ENCODE measurements at regions not wholly inside any gene's neighbourhood (a gene's known extent, or its start where the extent isn't known, plus 50 kb on each side); places are given as distances from the start of the nearest gene placed in this dataset.
"Not testable (repeated sequence)": the region's sequence is repeated elsewhere in the genome, so short reads cannot be mapped to it uniquely, and the experiment has no call there.

- no peak for DNase-seq (ENCODE audit: low read depth, low spot score)
These were observed 227.4 kb upstream of the AZI2 start for GRCh38 chr3:28575746-28576613.

GRCh38 chr3:28576614-28577200, 228.1 kb upstream of the AZI2 start:
- DNase-seq (ENCODE audit: low read depth, low spot score): no peak

GRCh38 chr3:28577941-28578500, 229.4 kb upstream of the AZI2 start:
- no peak for DNase-seq (ENCODE audit: low read depth, low spot score)

GRCh38 chr3:28586325-28586724, 237.7 kb upstream of the AZI2 start:
- DNase-seq (ENCODE audit: low read depth, low spot score): no peak

GRCh38 chr3:28587723-28588122, 239.1 kb upstream of the AZI2 start:
- no peak for DNase-seq (ENCODE audit: low read depth, low spot score)

- no peak for DNase-seq (ENCODE audit: low read depth, low spot score)
These were observed 241.6 kb upstream of the AZI2 start for GRCh38 chr3:28590216-28590615.

- DNase-seq (ENCODE audit: low read depth, low spot score): no peak
These were observed 242.2 kb upstream of the AZI2 start for GRCh38 chr3:28590860-28591259.

GRCh38 chr3:28595372-28595771, 246.7 kb upstream of the AZI2 start:
- no peak for DNase-seq (ENCODE audit: low read depth, low spot score)

- no peak for DNase-seq (ENCODE audit: low read depth, low spot score)
These were observed 248.8 kb upstream of the AZI2 start for GRCh38 chr3:28597452-28597851.

GRCh38 chr3:28598165-28598564, 249.5 kb upstream of the AZI2 start:
- no peak for DNase-seq (ENCODE audit: low read depth, low spot score)

GRCh38 chr3:28601291-28601690, 252.7 kb upstream of the AZI2 start:
- DNase-seq (ENCODE audit: low read depth, low spot score): no peak

- no peak for DNase-seq (ENCODE audit: low read depth, low spot score)
These were observed 257.7 kb upstream of the AZI2 start for GRCh38 chr3:28606283-28606682.

GRCh38 chr3:28612232-28612631, 263.6 kb upstream of the AZI2 start:
- no peak for DNase-seq (ENCODE audit: low read depth, low spot score)

- DNase-seq (ENCODE audit: low read depth, low spot score): no peak
These were observed 265.0 kb upstream of the AZI2 start for GRCh38 chr3:28613511-28614106.

- DNase-seq (ENCODE audit: low read depth, low spot score): no peak
These were observed 266.4 kb upstream of the AZI2 start for GRCh38 chr3:28615071-28615470.

GRCh38 chr3:28615971-28616370, 267.3 kb upstream of the AZI2 start:
- DNase-seq (ENCODE audit: low read depth, low spot score): no peak

- no peak for DNase-seq (ENCODE audit: low read depth, low spot score)
These were observed 269.2 kb upstream of the AZI2 start for GRCh38 chr3:28617821-28618220.

GRCh38 chr3:28623106-28623505, 274.5 kb upstream of the AZI2 start:
- DNase-seq (ENCODE audit: low read depth, low spot score): no peak

- DNase-seq (ENCODE audit: low read depth, low spot score): no peak
These were observed 275.5 kb upstream of the AZI2 start for GRCh38 chr3:28624084-28624483.

GRCh38 chr3:28627843-28628242, 279.2 kb upstream of the AZI2 start:
- not testable (repeated sequence) for DNase-seq (ENCODE audit: low read depth, low spot score)

GRCh38 chr3:28634019-28634418, 285.4 kb upstream of the AZI2 start:
- DNase-seq (ENCODE audit: low read depth, low spot score): no peak

- DNase-seq (ENCODE audit: low read depth, low spot score): no peak
These were observed 289.1 kb upstream of the AZI2 start for GRCh38 chr3:28637742-28638141.
